Breast epithelium (tissue), 3 donors: ENCODE measurements at regions not wholly inside any gene's neighbourhood (a gene's known extent, or its start where the extent isn't known, plus 50 kb on each side); places are given as distances from the start of the nearest gene placed in this dataset.
"Not testable (repeated sequence)": the region's sequence is repeated elsewhere in the genome, so short reads cannot be mapped to it uniquely, and the experiment has no call there.

Source experiments
- CTCF ChIP-seq, 3 donors: fragments of 450-650 bp; IDR thresholded peaks; one replicate each; pipeline ENCODE4 v1.5.1; 2016 to 2017; ENCODE audit warnings: antibody characterized with exemption in 3 of 3, mild to moderate bottlenecking in 3 of 3, moderate library complexity in 3 of 3
- POLR2A ChIP-seq: fragments of 450-650 bp; IDR thresholded peaks from one replicate; pipeline ENCODE4 v1.6.1; 2016; ENCODE audit warnings: antibody characterized with exemption, mild to moderate bottlenecking, moderate library complexity
- POLR2AphosphoS5 ChIP-seq, 3 donors: sonication (generic); formaldehyde crosslinking; IDR thresholded peaks; one replicate each; pipeline ENCODE4 v1.6.1; 2017; ENCODE audit warnings: antibody characterized with exemption in 3 of 3

- not testable (repeated sequence) for TF ChIP-seq CTCF (IDR thresholded peaks at IDR 0.05); POLR2AphosphoS5 (IDR thresholded peaks at IDR 0.05); POLR2A
These were observed 342.7 kb downstream of the KLF13 start for GRCh38 chr15:31669158-31669908.
